HepG2 (cell line): ENCODE measurements at regions not wholly inside any gene's neighbourhood (a gene's known extent, or its start where the extent isn't known, plus 50 kb on each side); places are given as distances from the start of the nearest gene placed in this dataset.
A peak's percentile ranks its signal among the peaks of the same experiment; 100 is the strongest.

Experiments used
- ATAC-seq: fragments of 200-7000 bp; cut with Tn5 transposase; 3 replicates; pipeline ENCODE4 v1.9.1; 2020; ENCODE audit warnings: mild to moderate bottlenecking, moderate library complexity
- BruUV-seq: library from RNA; stranded (reverse); fragments of 400-500 nt; replicated peaks from 2 replicates; lab custom pipeline; 2021; lab: Mats Ljungman, UMichigan
- CTCF ChIA-PET: fragments of 300-600 bp; formaldehyde crosslinking; extraction: SDS; loops from one replicate; lab custom pipeline; 2021; ENCODE audit warnings: low total read pairs, inconsistent platforms, low intra/inter-chr PET ratio; lab: Yijun Ruan, JAX
- POLR2A ChIA-PET: fragments of 350-600 bp; sonication (Branson Sonifier 250); formaldehyde crosslinking; loops from one replicate; lab custom pipeline; 2020; ENCODE audit warnings: antibody characterized with exemption, inconsistent platforms; lab: Yijun Ruan, JAX
- DNase-seq: peaks from one replicate; pipeline ENCODE4 v3.0.0-alpha.2; 2015; ENCODE audit warnings: low spot score
- FAIRE-seq: peaks from 3 replicates; lab custom pipeline; 2011; peaks lifted over from hg19 to GRCh38; lab: Jason Lieb, UNC
- H2AFZ ChIP-seq: one replicate; pipeline ENCODE4 v1.6.1; 2011; ENCODE audit warnings: low read length, inconsistent platforms
- H3K27ac ChIP-seq: fragments of 300-600 bp; 3 replicates; pipeline ENCODE4 v1.8.0; 2011; ENCODE audit warnings: mixed run types, mild to moderate bottlenecking, mixed read lengths, low read length, inconsistent platforms; ENCODE audit not compliant: insufficient read depth; ENCODE audit errors: extremely low read length
- H3K27me3 ChIP-seq, 2 experiments: fragments of 200-600 bp in 1 of 2; 2 replicates in 1 of 2; 3 replicates in 1 of 2; pipeline versions ENCODE4 v1.6.0 to v1.8.0; 2011; ENCODE audit warnings: low read length in 2 of 2, mild to moderate bottlenecking in 2 of 2, moderate library complexity in 2 of 2, inconsistent platforms in 1 of 2; ENCODE audit not compliant: insufficient read depth in 2 of 2, control insufficient read depth in 1 of 2
- H3K36me3 ChIP-seq, 2 experiments: fragments of 200-600 bp in 1 of 2; replicated peaks in 1 of 2; 2 replicates in 1 of 2; 3 replicates in 1 of 2; pipeline versions ENCODE4 v1.5.1 to v1.8.0; 2011; ENCODE audit warnings: low read length in 2 of 2, inconsistent platforms in 1 of 2; ENCODE audit not compliant: insufficient read depth in 2 of 2, control insufficient read depth in 1 of 2
- H3K4me1 ChIP-seq: 2 replicates; pipeline ENCODE4 v1.5.1; 2012; ENCODE audit warnings: low read length, inconsistent platforms; ENCODE audit not compliant: insufficient read depth
- H3K4me2 ChIP-seq: 2 replicates; pipeline ENCODE4 v1.6.0; 2011; ENCODE audit warnings: low read depth, low read length, inconsistent platforms
- H3K4me3 ChIP-seq, 3 experiments: fragments of 200-600 bp in 1 of 3; sonication (generic), shearing (Covaris generic) in 1 of 3; replicated peaks in 1 of 3; 2 replicates each; pipeline ENCODE4 v1.5.1; 2011 to 2016; ENCODE audit warnings: low read length in 3 of 3, inconsistent platforms in 2 of 3, low read depth in 2 of 3, mild to moderate bottlenecking in 2 of 3, control low read depth in 1 of 3, mixed read lengths in 1 of 3; ENCODE audit not compliant: insufficient read depth in 1 of 3
- H3K79me2 ChIP-seq: one replicate; pipeline ENCODE4 v1.6.1; 2011; ENCODE audit warnings: low read length, inconsistent platforms; ENCODE audit not compliant: insufficient read depth
- H3K9ac ChIP-seq: 2 replicates; pipeline ENCODE4 v1.6.0; 2011; ENCODE audit warnings: mild to moderate bottlenecking, low read depth, low read length, inconsistent platforms; ENCODE audit not compliant: insufficient read depth
- H3K9me3 ChIP-seq: 2 replicates; pipeline ENCODE4 v1.5.1; 2012; ENCODE audit warnings: mild to moderate bottlenecking, low read length
- H4K20me1 ChIP-seq: 2 replicates; pipeline ENCODE4 v1.6.0; 2011; ENCODE audit warnings: inconsistent platforms, mild to moderate bottlenecking, low read length, moderate library complexity; ENCODE audit not compliant: insufficient read depth
- CCAR2 ChIP-seq: fragments of 200-400 bp; formaldehyde crosslinking; optimal IDR thresholded peaks from 2 replicates; pipeline ENCODE3; 2018; ENCODE audit warnings: low read depth, mild to moderate bottlenecking, low read length, moderate library complexity
- CEBPG ChIP-seq: IDR thresholded peaks from 2 replicates; pipeline ENCODE4 v1.6.1; 2016
- FOXC1 ChIP-seq: sonication (generic); formaldehyde crosslinking; IDR thresholded peaks from 2 replicates; pipeline ENCODE4 v1.8.0; 2022; ENCODE audit warnings: mild to moderate bottlenecking, missing genetic modification reagents, borderline replicate concordance
- MAFF ChIP-seq: IDR thresholded peaks from 2 replicates; pipeline ENCODE4 v1.6.1; 2011; ENCODE audit warnings: low read depth, low read length, improper control_type of control experiment
- MAFK ChIP-seq, 2 experiments: IDR thresholded peaks in 1 of 2; conservative IDR thresholded peaks in 1 of 2; 2 replicates each; pipeline ENCODE4 v1.6.1; 2011; ENCODE audit warnings: improper control_type of control experiment in 2 of 2, low read length in 2 of 2
- SIN3B ChIP-seq: fragments of 150-350 bp; IDR thresholded peaks from 2 replicates; pipeline ENCODE4 v1.6.1; 2014; ENCODE audit warnings: low read length
- SOX13 ChIP-seq, 3 experiments: fragments of 450-650 bp in 1 of 3; sonication (generic) in 1 of 3; formaldehyde crosslinking in 1 of 3; IDR thresholded peaks in 2 of 3; conservative IDR thresholded peaks in 1 of 3; 2 replicates each; pipeline versions ENCODE4 v1.5.0 to v1.6.1; 2016 to 2020; ENCODE audit warnings: antibody characterized with exemption in 1 of 3, mild to moderate bottlenecking in 1 of 3, missing compliant biosample characterization in 1 of 3, missing genetic modification reagents in 1 of 3, moderate library complexity in 1 of 3
- ZBTB42 ChIP-seq: sonication (generic); formaldehyde crosslinking; IDR thresholded peaks from 2 replicates; pipeline ENCODE4 v1.5.0; 2020; ENCODE audit warnings: mild to moderate bottlenecking, missing genetic modification reagents
- ZNF724P ChIP-seq: sonication (generic); formaldehyde crosslinking; IDR thresholded peaks from 2 replicates; pipeline ENCODE4 v1.8.0; 2022; ENCODE audit warnings: missing genetic modification reagents, borderline replicate concordance
- ZNF790 ChIP-seq: sonication (generic); formaldehyde crosslinking; IDR thresholded peaks from 2 replicates; pipeline ENCODE4 v1.8.0; 2022; ENCODE audit warnings: missing genetic modification reagents, mild to moderate bottlenecking, borderline replicate concordance
- WGBS: methylation state at CpG from one replicate; pipeline ENCODE4 v1.1.6; 2017; ENCODE audit warnings: low lambda C conversion rate; 5-methylcytosine and 5-hydroxymethylcytosine counted together
- in situ Hi-C: cut with HindIII; loops from 2 replicates; pipeline ENCODE4 v1.10.0; 2017; ENCODE audit warnings: low pct_unique_long_range_greater_than_20kb; ENCODE audit not compliant: extremely low pct_ligation_motif_present
- intact Hi-C: fragments of 100-400 bp; cut with micrococcal nuclease; formaldehyde crosslinking; loops from one replicate; pipeline ENCODE4 v1.10.0; 2022; ENCODE audit not compliant: unreplicated experiment
- TF ChIP-seq, protein P1 (sequence below): IDR thresholded peaks from 2 replicates; pipeline ENCODE4 v1.6.1; 2016; ENCODE audit warnings: missing compliant biosample characterization, missing genetic modification reagents, borderline replicate concordance
- TF ChIP-seq, protein P2 (sequence below): IDR thresholded peaks from 2 replicates; pipeline ENCODE4 v1.6.1; 2016
- TF ChIP-seq, protein P3 (sequence below): IDR thresholded peaks from 2 replicates; pipeline ENCODE4 v1.6.1; 2016; ENCODE audit warnings: control low read depth

DNA sequence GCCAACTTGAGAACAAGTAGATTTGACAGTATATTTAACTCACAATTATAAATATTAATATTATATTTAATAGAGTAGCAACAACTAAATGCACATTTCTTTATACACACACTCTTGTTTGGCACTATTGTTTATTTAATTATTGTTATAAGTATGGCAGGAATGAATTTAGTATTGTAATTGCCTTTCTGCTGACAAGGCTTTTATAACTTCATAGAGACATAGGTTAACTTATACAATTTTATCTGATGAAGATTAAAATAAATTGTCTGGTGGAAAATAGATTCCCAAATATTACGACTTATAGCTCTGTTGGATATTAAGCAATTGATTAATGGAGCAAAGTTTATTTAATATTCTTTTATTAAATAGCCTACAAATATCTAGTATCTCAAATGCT, 347.9 kb upstream of the CDH19 start:
- Histone ChIP-seq H3K4me2 (no peak overlapping the region), H3K4me1 (no peaks in the 10 kb centered on the region), H3K4me3 (no peak overlapping the region), H3K9ac (no peak overlapping the region), H2AFZ (no peak overlapping the region), H3K36me3 (no peaks in the 10 kb centered on the region), H3K27ac (no peak overlapping the region), H3K79me2 (no peaks in the 10 kb centered on the region), H3K9me3 (no peaks in the 10 kb centered on the region), H4K20me1 (no peaks in the 10 kb centered on the region), H3K27me3 (no peaks in the 10 kb centered on the region)
- WGBS = 0% methylated on average over 1 of the region's 1 CpG
- ATAC-seq (no peak), DNase-seq (no peak), FAIRE-seq (no peak)
- intact Hi-C loops (no loop called here), in situ Hi-C loops (no loop called here)
- no TSS peak for BruUV-seq
- ChIA-PET CTCF (no interaction called here), POLR2A (no interaction called here)
- TF ChIP-seq ZNF724P (CRISPR knock-in tag) = no peak
- TF ChIP-seq CEBPG = no peak
- peak; percentile 50 for TF ChIP-seq MAFF
- TF ChIP-seq CCAR2 = no peak
- TF ChIP-seq SOX13 (IDR thresholded peaks at IDR 0.05) = no peak
- TF ChIP-seq SOX13 (CRISPR knock-in tag; conservative IDR thresholded peaks at IDR 0.05 in 1 of 2, IDR thresholded peaks at IDR 0.05 in 1 of 2) = no peak
- TF ChIP-seq, protein P1, sequence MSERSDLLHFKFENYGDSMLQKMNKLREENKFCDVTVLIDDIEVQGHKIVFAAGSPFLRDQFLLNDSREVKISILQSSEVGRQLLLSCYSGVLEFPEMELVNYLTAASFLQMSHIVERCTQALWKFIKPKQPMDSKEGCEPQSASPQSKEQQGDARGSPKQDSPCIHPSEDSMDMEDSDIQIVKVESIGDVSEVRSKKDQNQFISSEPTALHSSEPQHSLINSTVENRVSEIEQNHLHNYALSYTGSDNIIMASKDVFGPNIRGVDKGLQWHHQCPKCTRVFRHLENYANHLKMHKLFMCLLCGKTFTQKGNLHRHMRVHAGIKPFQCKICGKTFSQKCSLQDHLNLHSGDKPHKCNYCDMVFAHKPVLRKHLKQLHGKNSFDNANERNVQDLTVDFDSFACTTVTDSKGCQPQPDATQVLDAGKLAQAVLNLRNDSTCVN (CRISPR knock-in tag) = no peak
- TF ChIP-seq ZBTB42 (CRISPR knock-in tag) = no peak
- TF ChIP-seq MAFK (conservative IDR thresholded peaks at IDR 0.05 in 1 of 2, IDR thresholded peaks at IDR 0.05 in 1 of 2; ENCODE audit: low read length in 2 of 2) = peak; percentile 44 to 81; a peak in 3 of 4 replicates
- TF ChIP-seq ZNF790 (CRISPR knock-in tag) = no peak
- TF ChIP-seq, protein P2, sequence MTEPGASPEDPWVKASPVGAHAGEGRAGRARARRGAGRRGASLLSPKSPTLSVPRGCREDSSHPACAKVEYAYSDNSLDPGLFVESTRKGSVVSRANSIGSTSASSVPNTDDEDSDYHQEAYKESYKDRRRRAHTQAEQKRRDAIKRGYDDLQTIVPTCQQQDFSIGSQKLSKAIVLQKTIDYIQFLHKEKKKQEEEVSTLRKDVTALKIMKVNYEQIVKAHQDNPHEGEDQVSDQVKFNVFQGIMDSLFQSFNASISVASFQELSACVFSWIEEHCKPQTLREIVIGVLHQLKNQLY (CRISPR knock-in tag) = no peak
- TF ChIP-seq, protein P3, sequence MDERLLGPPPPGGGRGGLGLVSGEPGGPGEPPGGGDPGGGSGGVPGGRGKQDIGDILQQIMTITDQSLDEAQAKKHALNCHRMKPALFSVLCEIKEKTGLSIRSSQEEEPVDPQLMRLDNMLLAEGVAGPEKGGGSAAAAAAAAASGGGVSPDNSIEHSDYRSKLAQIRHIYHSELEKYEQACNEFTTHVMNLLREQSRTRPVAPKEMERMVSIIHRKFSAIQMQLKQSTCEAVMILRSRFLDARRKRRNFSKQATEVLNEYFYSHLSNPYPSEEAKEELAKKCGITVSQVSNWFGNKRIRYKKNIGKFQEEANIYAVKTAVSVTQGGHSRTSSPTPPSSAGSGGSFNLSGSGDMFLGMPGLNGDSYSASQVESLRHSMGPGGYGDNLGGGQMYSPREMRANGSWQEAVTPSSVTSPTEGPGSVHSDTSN (CRISPR knock-in tag) = no peak
- no peak for TF ChIP-seq FOXC1 (CRISPR knock-in tag)
- no peak for TF ChIP-seq SIN3B
